COLO668 (cell line): ENCODE measurements at regions not wholly inside any gene's neighbourhood (a gene's known extent, or its start where the extent isn't known, plus 50 kb on each side); places are given as distances from the start of the nearest gene placed in this dataset.
"Not testable (repeated sequence)": the region's sequence is repeated elsewhere in the genome, so short reads cannot be mapped to it uniquely, and the experiment has no call there.

Experiments
- DNase-seq: peaks from one replicate; lab custom pipeline; 2025; ENCODE audit not compliant: unreplicated experiment; lab: John Stamatoyannopoulos, UW

DNA sequence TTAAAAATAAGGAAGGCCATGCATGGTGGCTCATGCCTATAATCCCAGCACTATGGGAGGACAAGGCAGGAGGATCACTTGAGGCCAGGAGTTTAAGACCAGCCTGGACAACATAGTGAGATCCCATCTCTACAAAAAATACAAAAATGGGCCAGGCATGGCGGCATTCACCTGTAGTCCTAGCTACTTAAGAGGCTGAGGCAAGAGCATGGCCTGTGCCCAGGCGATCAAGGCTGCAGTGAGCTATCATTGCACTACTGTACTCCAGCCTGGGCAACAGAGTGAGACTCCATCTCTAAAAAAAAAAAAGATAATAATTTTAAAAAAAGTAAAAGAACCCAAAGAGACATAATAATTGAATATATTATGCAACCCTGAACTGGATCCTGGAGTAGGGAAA, 83.6 kb upstream of the ZNF423 start:
- DNase-seq, result no peak

DNA sequence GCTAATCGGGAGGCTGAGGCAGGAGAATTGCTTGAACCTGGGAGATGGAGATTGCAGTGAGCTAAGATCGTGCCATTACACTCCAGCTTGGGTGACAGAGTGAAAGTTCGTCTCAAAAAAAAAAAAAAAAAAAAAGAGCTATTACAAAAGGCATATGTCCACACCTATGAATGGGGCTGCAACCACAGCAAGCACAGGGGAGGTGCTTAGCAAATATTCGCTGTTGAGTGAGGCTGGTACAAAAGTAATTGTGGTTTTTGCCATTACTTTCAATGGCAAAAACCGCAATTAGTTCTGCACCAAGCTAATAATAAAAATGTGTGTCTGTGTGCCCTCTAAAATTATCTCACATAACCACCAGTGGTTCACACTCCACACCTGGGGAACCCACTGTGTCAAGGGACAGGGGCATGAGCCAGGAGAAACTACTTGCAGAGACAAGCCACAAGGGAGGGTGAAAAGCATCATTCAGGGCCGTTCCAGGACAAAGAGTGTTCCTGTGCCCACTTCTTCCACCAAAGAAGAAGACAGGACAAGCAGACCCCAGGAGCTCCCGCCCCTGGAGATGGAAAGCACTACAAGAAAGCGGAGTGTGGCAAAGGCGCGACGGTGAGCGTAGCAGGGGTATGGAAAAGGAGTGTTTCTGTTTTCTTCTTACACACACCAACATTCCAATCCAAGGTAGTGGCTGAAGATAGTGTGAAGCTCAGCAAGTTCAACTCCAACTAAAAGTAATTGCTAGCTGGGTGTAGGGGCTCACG, 84.4 kb upstream of the CNEP1R1 start:
- DNase-seq, result no peak

DNA sequence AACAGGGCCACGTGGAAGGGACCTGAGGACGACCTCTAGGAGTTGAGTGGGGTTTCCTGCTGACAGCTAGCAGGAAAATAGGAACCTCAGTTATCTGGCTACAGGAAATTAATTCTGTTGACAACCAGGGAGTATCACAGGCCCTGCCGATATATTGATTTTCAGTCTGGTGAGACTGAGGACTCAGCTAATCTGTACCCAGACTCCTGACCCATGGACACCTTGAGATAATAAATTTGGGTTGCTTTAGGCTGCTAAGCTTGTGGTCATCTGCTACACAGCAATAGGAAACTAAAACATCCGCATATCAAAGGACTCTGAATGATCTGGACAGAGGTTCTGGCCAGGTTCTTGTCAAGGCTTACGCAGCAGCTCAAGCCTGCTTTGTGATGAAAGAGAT, 80.8 kb upstream of the CNEP1R1 start:
- no peak for DNase-seq

DNA sequence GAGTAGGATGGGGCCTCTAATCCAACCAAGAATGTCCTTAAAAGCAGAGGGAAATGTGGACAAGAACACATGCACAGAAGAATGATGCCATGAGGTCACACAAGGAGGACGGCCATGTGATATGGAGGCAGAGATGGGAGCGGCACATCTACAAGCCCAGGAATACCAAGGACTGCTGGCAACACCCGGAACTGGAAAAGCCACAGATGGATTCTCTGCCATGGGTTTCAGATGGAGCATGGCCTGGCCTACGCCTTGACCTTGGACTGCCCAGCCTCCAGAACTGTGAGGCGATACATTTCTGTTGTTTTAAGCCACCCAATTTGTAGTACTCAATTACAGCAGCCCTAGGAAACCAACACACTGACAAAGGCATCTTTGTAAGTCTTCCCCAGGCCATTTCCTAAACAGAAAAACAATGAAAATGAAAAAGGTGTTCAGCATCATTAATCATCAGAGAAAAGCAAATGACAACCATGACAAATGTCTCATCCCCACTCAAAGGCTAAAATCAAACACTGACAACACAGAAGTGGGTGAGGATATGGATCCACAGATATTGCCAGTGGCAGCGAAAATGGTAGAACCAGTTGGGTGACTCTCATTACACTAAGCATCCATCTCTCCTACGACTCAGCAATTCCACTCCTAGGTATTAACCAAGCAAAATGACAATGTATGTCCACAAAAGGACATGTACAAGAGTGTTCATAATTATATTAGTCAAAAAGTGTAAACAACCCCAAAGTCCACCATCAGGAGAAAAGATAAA, 76.9 kb upstream of the CNEP1R1 start:
- DNase-seq, result no peak

DNA sequence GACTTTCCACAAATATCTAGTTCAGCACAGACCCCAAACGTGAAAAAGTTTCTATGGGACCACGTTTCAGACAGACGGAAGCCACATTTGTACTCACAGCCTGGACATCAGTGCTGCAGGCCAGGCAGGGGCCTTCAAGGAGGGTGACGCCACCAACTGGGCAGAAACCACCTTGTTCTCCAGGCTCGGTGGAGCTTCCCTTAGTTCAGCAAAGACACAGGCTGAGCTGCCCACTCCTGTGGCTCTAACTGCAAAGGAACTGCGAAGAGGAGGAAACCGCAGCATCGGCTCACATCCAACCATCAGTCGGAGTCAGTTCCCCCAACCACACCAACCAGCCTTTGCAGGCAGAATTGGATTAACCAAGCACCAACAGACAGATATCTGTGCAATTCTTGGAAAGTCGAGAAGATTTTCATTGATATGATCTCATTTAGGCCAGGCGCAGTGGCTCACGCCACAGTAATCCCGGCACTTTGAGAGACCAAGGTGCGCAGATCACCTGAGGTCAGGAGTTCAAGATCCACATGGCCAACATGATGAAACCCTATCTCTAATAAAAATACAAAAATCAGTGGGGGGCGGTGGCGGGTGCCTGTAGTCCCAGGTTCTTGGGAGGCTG, 73.3 kb upstream of the CNEP1R1 start:
- no peak for DNase-seq

DNA sequence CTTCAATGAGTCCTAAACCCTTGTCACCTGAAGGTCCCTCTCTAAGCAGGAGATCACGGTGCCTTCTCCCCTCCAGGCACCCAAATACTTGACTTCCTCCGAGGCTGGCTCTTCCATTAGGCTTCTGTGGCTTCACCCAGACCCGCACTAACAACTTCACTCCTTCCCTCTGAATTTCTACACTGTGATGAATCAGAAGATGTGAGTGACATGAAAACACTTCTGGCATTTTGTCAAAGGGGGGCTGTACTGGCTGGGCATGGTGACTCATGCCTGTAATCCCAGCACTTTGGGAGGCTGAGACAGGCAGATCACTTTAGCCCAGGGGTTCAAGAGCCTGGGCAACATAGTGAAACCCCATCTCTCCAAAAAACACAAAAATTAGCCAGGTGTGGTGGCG, 72.6 kb upstream of the CNEP1R1 start:
- DNase-seq, result no peak

DNA sequence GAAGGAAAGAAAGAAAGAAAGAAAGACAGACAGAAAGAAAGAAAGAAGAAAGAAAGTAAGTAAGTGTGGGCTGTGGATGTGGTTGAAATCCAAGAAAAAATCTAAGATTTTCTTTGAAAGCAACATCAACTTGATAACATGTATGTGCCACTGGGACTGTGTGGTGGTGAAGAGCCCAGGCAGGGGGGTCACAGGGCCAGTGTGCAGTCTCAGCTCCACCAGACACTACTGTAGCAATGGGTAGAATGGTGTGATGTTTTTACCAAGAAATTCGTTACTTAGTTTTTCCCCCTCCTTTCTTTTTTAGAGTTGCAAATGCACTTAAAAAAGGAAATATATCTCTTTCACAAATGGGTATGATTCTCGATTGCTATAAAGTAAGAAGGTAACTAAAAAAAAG, 71.9 kb upstream of the CNEP1R1 start:
- DNase-seq, result no peak

DNA sequence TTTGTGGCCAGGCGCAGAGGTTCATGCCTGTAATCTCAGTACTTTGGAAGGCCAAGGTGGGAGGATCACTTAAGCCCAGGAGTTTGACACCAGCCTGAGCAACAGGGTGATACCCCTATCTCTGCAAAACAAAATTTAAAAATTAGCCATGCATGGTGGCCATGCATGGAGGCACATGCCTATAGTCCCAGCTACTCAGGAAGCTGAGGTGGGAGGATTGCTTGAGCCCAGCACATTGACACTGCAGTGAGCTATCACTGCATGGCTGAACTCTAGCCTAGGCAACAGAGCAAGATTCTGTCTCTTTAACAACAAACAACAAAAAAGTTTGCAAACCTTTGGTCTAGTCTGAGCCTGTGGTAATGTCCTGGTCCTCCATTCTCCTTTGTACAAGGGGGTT, 69.2 kb upstream of the CNEP1R1 start:
- DNase-seq, result no peak

DNA sequence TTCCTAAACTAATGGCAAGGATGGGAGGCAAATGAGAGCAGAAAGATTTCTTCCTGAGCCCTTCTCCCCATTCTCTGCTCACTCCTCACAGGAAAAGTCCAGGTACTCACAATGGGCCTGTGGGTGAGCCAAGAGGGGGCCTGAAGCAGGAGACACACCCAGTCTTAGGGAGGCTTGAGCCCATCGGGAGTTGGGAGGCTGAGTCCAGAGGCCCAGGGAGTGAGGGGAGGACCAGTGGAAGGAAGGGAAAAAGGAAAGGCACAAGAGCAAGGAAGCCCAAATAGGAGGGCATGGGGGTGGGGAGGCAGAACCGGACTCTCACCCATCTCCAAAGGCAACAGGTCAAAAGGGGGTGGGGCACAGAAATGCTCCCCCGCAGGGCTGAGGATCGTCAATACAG, 68.1 kb upstream of the CNEP1R1 start:
- DNase-seq, result no peak

DNA sequence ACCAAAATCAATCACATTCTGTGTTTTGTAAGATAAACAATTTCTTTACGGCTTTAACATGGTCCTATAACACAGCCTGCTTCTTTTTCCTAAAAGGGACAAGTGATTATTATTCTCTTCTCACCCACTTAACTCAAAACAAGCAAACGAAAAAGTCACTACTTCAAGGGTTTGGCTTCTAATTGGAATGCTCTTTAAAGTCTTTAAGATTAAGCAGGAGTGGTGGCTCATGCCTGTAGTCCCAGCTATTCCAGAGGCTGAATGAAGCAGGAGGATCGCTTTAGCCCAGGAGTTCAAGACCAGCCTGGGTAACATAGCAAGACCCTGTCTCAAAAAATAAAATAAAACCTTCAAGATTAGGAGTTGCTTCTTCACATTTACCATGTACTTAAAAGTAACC, 66.6 kb upstream of the CNEP1R1 start:
- no peak for DNase-seq

DNA sequence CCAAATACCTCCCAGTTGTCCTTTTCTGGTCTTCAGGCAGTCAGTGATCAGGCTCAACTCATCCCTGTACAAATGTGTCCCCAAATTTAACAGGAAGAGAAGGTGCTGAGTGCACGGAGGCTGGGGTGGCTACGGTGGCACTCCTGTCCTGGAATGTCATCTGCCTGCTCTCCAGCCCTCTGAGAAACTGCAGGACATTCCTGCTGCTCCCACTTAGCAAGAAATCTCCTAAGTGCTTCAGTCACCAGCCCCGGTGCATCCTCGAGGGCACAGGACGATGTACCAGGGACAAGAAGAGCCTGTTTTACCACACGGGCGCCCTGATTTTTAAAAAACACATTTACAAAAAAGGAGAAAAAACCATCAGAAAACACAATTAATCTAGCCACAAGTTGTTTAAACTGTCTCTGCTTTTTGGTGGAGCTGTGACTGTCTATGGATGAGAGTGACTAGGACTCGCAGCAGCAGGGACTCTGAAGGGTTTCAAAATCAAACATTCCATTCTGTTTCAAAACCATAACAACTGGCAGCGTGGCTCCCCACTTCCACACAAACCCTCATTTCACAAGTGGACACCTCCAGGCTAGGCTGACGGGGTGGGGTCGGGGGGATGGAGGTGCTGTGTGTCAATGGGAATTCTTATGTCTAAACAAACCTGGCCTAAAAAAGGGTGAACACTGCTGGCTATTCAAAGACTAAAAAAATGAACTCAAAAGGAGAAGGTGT, 65.3 kb upstream of the CNEP1R1 start:
- no peak for DNase-seq

DNA sequence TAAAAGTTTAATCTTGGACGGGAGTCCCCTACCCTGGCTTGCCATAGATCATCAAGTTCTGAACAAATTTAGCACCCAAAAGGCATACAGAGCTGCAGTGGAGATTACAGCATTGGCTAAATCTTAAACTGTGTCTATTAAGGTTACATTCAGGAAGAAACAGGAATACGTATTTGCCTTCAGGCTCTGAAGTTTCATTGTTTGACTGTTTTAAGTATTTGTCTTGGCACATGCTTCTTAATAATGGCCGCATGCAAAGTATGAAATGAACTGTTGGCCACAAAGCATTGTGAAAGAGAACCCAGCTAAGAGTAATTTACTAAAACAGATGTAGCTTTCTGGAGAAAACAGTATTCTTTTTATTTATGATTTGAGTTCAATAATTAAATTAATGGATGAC, 63.9 kb upstream of the CNEP1R1 start:
- DNase-seq, result no peak

DNA sequence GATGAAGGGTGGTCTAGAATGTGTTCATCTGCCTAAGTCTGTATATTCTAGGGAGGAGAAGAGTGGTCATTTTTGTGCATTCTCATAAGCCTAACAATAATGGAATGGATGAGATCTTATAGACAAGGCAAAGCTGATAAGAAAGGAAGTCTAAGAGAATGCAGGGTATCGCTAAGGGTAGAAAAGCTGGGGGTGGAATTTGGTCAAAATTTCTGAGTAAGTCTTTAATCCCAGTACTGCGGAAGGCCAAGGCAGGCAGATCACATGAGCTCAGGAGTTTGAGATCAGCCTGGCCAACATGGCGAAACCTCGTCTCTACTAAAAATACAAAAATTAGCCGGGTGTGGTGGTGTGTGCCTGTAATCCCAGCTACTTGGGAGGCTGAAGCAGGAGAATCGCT, 62.5 kb upstream of the CNEP1R1 start:
- not testable (repeated sequence) for DNase-seq

DNA sequence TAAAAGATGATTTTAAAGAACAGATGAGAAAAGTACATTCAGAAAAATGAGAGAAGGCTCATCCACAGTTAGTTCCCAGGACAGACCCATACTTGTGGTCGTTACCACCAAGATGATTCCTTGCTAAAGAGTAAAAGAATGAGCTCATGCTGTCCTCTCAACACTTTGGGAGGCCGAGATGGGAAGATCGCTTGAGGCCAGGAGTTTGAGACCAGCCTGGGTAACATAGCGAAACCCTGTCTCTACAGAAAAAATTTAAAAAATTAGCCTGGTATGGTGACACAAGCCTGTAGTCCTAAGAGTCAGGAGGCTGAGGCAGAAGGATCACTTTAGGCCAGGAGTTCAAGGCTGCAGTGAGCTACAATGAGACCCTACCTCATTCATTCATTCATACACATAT, 60.7 kb upstream of the CNEP1R1 start:
- no peak for DNase-seq

DNA sequence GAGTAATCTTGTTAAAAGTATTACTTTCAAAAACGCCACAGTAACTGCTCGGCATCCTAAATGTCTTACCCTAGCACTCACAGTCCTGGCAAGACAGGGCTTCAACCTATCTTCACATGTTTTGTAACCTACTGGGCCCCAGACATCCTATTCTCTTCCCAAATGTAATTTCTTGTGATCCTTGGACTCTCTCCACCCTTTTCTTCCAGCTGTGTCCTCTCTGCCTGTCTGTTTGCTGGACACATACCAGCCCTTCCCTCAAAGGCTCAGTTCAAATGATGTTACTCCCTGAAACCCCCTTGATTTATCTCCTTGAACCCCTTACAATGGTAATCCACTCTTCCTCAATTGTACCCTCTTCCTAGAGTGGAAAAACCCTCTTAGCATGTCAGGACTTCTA, 60.1 kb upstream of the CNEP1R1 start:
- no peak for DNase-seq

DNA sequence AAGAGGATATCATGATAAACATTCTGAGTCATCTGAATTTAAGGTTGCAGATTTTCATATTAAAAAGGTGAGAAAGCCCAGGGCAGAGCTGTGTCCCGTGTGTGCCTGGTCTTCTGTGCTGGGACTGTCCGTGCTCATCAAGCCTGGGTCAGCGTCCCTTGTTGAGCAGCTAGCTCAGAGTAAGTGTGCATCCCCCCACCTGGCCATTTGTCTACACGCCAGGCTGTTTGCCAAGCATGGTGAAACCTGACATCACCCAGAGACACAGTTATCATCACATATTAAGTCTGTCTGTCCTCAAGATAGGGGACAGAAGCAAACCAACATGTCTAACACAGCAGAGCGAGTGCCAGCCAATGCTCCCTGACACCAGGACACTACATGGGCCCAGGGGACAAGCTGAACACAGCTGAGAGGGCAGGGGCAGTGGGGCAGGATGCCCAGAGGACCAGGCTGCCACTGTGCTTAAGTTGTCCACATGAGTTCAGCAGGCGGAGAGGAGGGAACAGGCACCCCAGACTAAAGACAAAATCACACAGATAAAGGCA, 57.9 kb upstream of the CNEP1R1 start:
- DNase-seq, result no peak

DNA sequence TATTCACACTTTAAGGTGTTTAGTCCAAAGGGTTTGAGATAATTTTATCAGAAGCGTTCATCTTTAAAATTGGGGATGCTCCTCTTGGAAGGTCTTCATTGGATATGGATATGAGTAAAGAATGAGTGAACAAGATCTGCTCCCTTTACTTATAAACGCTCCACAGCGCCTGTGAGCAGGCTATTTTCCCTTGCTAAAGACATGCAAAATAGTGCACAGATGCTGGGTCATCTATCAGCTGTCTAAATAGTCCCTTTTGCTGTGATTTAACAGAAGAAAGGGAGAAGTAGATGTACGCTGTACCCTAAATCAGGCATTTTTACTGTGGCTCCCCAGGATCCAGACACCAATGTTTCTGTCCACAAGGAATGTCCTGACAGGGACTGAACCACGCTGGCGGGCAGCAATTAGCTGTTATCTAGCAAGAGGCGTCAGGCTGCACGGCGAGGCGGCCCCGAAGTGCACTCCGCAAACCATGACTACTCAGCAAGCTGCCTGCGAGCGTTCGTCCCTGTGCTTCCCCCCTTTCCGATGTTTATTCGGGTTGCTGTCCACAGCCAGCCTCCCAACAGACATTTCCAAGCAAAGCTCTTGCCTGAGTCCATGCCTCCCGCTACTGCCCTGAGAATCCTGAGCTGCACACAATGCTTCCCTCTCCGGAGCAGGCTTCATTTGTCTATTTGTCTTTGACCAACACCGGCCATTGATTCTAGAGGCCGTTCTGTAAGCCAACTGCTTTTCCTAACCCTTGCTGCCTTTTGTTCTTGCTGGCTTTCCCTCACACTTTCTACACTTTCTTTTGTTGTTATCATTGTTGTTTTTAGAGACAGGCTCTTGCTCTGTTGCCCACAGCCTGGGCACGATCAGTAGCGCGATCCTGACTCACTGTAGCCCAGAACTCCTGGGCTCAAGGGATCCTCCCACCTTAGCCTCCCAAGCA, 55.7 kb upstream of the CNEP1R1 start:
- no peak for DNase-seq

DNA sequence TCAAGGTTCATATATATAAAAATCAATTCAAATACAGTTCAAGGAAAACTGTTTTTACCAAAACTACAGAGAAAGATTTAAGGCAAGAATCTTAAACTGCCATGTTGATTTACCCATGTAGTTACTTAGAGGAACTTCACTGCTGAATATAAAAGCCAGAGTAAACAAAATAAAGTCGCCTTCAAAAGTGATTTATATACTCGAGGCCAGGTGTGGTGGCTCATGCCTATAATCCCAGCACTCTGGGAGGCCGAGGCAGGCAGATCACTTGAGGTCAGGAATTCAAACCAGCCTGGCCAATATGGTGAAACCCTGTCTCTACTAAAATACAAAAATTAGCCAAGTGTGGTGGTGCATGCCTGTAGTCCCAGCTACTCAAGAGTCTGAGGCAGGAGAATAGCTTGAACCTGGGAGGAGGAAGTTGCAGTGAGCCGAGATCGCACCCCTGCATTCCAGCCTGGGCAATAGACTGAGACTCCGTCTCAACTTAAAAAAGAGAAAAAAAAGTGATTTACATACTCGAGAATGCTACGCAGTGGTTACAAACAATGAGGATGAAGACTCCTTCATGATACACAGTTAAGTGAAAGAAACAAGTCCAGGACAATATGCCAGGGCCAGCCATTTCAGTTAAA, 54.1 kb upstream of the CNEP1R1 start:
- DNase-seq, result no peak

DNA sequence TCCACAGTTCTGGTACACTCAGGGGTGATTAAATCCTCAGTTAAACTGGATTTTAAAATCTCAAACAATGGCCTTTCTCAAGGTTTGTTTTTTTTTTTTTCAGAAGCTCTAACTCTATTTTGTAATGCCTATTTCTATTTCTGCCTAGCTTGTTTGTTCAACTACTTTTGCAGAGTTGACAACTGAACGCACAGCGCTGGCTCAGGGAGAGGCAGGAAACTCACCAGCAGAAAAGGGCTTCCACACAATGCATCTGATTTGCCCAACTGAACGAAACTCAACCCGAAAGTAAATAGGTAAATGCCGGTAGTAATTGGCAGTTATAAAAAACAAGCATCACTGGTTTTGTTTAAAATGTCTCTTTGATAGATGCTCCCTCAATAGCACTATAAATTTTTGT, 52.7 kb upstream of the CNEP1R1 start:
- DNase-seq, result no peak

DNA sequence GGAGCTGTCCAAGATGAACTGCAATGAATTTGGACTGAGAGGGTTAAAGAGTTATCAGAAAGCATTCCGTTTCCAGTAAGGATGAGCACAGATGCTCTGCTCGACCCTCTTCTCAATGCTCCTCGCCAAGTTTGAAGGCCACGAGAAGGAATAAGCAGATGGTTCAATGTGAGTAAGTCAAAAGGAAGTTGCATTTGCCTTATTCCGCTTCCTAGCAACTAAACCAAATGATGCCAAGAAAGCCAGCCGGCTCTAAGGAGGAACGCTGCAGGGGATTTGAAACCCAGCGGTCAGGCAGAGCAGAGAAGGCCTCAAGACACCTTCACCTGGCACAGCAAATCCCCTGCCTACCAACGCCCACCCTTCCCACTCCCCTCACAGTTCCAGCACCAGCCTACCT, 52.1 kb upstream of the CNEP1R1 start:
- DNase-seq, result no peak
